ENCODE measurements at regions not wholly inside any gene's neighbourhood (a gene's known extent, or its start where the extent isn't known, plus 50 kb on each side); places are given as distances from the start of the nearest gene placed in this dataset.
"Not testable (repeated sequence)": the region's sequence is repeated elsewhere in the genome, so short reads cannot be mapped to it uniquely, and the experiment has no call there.

DNA sequence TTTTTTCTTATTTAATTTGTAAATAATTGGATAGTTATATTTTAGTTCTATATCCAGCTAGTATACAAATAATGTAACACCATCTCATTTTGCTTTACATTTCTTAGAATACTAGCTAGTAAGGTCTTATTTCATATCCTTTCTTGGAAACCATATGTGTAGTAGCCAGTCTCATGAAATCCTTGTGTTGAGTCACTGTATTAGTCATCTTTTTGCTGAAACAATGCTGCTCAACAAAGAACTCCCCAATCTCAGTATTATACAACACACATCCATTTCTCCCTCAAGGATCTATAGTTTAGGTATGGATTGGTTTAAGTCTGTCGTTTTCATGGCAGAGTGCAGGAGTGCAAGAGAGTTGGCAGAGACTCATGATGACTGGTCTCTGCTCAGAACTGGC, 55.6 kb upstream of the NBPF26 start:
- not testable (repeated sequence) for TF ChIP-seq CEBPB (IDR thresholded peaks at IDR 0.05; ENCODE audit: low read depth, low read length); RAD21 (IDR thresholded peaks at IDR 0.05; ENCODE audit: low read length); SMC3 (IDR thresholded peaks at IDR 0.05; ENCODE audit: low read depth, low read length); MAFK (IDR thresholded peaks at IDR 0.05; ENCODE audit: low read depth, low read length); POLR2A (IDR thresholded peaks at IDR 0.05; ENCODE audit: low read depth, low read length); NFE2L2 (IDR thresholded peaks at IDR 0.05; ENCODE audit: low read depth, low read length)
- TF ChIP-seq, protein P1, sequence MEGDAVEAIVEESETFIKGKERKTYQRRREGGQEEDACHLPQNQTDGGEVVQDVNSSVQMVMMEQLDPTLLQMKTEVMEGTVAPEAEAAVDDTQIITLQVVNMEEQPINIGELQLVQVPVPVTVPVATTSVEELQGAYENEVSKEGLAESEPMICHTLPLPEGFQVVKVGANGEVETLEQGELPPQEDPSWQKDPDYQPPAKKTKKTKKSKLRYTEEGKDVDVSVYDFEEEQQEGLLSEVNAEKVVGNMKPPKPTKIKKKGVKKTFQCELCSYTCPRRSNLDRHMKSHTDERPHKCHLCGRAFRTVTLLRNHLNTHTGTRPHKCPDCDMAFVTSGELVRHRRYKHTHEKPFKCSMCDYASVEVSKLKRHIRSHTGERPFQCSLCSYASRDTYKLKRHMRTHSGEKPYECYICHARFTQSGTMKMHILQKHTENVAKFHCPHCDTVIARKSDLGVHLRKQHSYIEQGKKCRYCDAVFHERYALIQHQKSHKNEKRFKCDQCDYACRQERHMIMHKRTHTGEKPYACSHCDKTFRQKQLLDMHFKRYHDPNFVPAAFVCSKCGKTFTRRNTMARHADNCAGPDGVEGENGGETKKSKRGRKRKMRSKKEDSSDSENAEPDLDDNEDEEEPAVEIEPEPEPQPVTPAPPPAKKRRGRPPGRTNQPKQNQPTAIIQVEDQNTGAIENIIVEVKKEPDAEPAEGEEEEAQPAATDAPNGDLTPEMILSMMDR (conservative IDR thresholded peaks at IDR 0.05; ENCODE audit: low read depth, low read length) = not testable (repeated sequence)
- TF ChIP-seq, protein P2, sequence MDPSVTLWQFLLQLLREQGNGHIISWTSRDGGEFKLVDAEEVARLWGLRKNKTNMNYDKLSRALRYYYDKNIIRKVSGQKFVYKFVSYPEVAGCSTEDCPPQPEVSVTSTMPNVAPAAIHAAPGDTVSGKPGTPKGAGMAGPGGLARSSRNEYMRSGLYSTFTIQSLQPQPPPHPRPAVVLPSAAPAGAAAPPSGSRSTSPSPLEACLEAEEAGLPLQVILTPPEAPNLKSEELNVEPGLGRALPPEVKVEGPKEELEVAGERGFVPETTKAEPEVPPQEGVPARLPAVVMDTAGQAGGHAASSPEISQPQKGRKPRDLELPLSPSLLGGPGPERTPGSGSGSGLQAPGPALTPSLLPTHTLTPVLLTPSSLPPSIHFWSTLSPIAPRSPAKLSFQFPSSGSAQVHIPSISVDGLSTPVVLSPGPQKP (IDR thresholded peaks at IDR 0.05; ENCODE audit: borderline replicate concordance, low read depth, low read length) = not testable (repeated sequence)

Data from IMR-90 (cell line).